Activated CD8-positive, alpha-beta memory T cell treated with anti-CD3 and anti-CD28 coated beads, Interleukin-2, amount 50 U/mL, for 48 hours (primary cell): ENCODE measurements at regions not wholly inside any gene's neighbourhood (a gene's known extent, or its start where the extent isn't known, plus 50 kb on each side); places are given as distances from the start of the nearest gene placed in this dataset.

ENCODE experiments used
- DNase-seq: peaks from one replicate; pipeline ENCODE4 v3.0.0-alpha.2; 2020

GRCh38 chr2:57862153-57862552 is 184.5 kb upstream of the VRK2 start:
- no peak for DNase-seq

DNA sequence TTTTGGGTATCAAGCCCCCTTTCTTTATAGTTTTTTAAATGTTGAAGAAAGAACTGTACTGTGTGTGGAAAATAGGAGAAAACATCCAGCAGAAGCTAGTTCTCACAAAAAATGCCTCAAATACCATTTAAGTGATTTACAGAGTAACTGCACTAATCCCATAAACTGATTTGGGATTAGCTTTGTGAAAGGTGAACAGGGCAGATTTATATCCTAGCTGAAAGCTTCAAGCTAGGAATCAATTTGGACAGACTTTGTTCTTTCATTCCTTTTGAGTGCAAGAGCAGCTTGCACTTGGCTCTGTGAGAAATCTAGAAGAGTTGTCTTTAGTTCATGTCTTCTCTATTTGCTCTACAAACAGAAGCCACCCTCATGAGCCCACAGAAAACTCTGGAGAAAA is 183.9 kb upstream of the VRK2 start:
- DNase-seq = no peak

DNA sequence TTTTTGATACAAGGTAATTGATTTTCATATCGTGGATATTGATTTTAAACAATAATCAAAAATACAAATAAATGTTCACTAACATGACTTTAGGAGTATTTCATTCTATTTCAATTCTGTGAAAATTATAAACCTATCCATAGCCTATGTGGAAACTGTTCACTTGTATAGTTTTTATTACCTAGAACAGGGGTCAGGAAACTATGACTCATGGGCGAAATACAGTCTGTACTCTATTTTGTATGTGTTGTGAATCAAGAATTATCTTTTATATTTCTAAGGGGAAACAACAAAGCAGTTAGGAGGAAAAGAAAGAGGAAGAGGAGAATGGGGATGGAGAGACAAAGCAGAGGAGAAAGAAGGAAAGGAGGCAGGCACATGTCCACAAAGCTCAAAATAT is 181.7 kb upstream of the VRK2 start:
- DNase-seq = no peak

- no peak for DNase-seq
Measured at GRCh38 chr2:57867730-57868129, 178.9 kb upstream of the VRK2 start.

DNA sequence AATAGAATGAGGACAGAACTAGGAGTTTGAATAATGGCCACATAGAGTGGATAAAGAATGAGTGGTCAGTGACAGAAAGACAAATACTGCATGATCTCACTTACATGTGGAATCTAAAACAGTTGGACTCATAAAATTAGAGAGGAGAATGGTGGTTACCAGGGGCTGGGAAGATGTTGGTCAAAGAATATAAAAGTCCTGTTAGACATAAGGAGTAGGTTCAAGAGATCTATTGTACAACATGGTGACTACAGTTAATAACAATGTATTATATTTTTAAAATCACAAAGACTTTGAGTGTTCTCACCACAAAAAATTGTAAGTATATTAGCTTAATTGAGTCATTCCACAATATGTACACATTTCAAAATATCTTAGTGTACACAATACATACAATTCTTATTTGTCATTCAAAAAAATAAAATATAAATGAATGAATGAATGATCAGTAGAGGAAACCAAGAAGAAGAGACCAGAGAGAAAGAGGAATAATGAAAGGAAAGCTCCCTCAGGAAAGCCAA is 177.9 kb upstream of the VRK2 start:
- no peak for DNase-seq

DNA sequence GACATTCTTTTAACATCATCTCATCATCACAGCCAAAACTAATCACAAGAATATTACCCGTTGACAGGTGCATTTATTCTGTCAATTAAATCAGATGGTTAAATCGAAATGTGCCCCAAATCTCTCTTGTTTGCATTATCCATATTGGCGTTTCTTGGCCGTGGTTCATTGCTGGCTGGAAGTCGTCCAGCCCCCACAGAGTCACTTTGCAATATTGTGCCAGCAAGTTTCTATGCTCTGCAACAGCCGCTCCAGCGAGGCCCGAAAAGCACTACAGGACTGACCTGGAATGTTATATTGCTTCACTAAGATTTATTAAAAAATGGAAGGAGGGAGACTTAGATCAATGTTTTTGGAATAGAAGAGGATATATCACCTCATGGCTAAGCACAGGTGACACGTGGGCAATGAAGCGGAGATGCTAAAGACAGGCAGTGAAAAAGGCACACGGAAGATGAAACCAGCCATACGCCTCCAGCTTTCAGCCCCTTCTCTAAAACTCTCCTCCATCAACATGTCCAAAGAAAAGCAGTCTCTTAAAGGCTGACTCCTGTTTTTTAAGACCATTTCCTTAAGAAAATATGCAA is 176.8 kb upstream of the VRK2 start:
- DNase-seq = no peak

GRCh38 chr2:57876313-57876712 is 170.3 kb upstream of the VRK2 start:
- no peak for DNase-seq

DNA sequence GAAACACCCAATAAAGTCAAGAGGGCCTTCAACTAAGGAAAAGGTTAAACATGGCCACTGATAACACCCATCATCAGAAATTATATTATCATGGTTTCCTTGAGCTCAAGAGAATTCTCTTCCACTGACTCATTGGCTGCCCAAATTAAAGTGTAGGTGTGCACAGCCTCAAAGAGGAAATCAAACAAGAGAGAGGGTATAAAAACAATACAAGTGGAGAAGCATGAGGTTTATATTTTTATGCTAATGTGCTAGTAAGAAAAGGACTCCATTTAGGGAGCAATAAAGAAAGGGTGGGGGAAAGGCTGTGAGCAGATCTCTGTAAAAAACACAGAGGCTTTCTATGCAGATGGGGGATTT is 168.8 kb upstream of the VRK2 start:
- DNase-seq = no peak

GRCh38 chr2:57878171-57878865 is 168.3 kb upstream of the VRK2 start:
- DNase-seq = no peak

DNA sequence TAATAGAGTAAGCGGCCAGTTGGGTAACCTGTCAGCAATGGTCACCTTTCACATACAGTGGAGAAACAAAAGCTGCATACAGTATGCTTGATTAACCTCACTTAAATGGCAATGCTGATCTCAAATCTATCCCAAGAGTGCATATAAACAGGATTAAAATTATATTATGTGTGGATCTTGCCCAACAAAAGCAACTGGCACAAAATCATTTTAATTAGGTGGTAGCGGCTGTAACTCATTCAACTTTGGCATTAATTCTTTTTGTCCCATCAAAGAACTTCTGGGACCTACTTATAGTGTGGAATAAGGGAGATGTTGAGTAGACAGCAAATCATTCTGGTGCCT is 167.8 kb upstream of the VRK2 start:
- no peak for DNase-seq

- DNase-seq = no peak
Measured at GRCh38 chr2:57880446-57880845, 166.2 kb upstream of the VRK2 start.

GRCh38 chr2:57880967-57881366 is 165.6 kb upstream of the VRK2 start:
- no peak for DNase-seq

DNA sequence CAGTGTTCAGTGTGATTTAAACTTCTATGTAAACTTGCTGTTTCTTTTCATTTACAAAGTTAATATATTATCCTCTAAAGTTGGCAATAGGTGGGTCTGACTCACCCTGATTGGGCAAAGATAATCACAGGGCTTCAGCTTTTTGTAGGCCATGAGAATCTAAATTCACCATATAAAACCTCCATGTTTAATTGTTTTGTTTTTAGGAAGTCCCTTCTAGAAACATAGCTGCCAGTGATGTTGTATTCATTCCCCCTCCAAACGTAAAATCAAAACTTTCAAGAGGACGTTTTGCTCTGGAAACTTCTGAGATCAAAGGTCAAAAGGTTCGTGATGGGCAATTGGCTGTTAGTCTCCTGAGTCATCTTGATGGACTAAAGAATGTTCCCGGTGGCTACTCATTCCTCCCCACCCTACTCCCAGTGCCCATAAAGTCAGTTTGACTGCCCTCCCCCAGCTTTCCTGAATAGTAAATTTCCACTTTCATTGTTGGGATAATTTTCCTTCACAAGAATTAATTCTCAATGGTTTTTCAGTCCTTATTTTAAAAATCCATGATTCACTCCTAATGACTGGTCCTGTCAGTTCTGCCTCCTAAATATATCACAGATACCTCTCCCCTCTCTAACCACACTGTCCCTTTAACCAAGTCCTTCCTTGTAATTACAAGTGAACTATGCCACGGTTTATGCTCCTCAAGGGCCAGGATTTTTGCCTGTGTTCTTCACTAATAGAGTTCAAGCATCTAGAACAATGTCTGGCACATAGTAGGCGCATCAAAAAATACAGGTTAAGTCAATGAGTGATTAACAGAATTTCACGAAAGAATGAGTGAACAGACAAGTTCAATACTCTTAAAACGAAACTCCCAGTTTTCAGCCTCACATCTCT is 164.4 kb upstream of the VRK2 start:
- DNase-seq = no peak

GRCh38 chr2:57882895-57883515 is 163.6 kb upstream of the VRK2 start:
- no peak for DNase-seq

DNA sequence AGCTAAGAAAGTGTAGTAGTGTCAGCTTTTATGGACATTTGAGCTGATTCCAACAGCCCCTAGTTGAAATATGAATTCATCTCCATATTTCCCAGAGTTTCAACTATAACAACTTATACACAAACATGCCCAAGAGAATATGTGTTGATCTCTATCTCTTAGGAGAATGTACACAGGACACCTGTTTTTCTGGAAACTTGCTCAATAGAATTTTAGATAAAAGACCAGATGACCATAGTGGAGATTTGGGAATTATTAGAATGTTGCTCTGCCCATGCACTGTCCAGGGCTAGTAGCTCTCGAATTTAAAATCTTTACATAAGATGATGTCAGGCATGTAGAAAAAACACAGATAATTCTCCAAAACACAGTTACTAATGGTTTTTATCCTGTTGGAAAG is 162.3 kb upstream of the VRK2 start:
- DNase-seq = no peak

DNA sequence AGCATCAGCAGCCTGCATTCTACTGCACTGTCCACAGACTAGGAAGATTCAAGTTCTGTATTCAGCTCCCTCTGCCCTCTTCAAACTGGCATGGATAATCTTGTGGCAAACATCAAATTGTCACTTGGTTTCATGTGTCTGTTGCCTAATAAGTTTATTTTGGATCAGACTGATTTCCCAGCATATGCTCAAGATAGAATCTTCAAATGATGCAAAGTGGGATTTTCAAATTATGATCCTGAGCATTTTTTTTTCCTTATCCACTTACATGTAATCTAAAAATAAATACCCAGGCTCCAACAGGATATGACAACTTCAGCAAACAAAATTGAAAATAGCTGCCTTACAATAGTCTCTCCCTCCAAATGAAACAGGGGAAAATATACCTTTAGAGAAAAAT is 160.9 kb upstream of the VRK2 start:
- no peak for DNase-seq

GRCh38 chr2:57886161-57886786 is 160.3 kb upstream of the VRK2 start:
- no peak for DNase-seq

- no peak for DNase-seq
Measured at GRCh38 chr2:57888463-57888862, 158.1 kb upstream of the VRK2 start.

- DNase-seq = no peak
Measured at GRCh38 chr2:57890464-57890863, 156.1 kb upstream of the VRK2 start.

DNA sequence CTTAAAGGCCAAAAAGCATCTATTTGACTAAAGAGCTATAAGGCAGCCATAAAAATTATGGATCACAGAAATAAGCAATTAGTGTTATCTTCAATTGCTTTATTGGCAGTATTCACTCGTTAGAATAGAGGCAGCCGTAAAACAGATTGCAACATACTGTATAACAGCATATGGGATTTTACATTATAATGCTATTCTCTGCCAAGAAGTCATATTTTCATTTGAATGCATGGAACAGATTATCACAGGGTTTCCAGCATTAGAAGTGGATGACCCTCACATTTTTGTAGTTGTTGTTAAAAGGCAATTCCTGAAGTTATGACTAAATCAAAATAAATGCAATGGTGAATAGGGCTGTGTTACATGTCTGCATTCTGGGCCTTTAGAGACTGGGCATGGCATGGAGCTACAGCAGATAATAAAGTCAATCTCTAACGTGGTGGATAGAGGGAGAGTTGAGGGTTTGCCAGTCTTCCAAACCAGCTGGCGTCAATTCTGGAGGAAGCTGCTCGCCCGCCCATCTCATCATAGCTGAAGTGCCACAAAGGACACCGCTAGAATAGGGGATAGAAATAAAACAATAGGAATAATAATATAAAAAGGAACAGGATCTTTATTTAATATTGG is 155.4 kb upstream of the VRK2 start:
- no peak for DNase-seq

DNA sequence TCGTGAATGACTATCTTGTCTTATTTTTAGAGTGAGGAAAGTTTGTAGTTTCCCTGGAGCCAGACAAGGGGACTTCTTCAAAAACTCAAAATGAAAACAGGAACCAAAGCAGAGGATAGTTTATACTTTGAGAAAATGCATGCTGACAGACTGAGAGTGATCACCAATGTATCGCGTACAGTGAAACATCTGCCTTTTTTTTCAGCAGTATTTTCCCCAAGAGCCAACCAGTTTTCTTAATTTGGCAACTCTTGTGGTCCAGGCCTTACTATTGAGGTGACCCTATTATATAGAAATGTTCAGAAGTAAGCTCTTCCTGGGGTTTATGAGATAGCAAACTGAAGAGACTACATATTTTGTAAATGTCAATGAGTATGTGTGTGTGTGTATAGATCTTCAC is 153.7 kb upstream of the VRK2 start:
- DNase-seq = no peak

- DNase-seq = no peak
Measured at GRCh38 chr2:57893347-57893746, 153.3 kb upstream of the VRK2 start.

DNA sequence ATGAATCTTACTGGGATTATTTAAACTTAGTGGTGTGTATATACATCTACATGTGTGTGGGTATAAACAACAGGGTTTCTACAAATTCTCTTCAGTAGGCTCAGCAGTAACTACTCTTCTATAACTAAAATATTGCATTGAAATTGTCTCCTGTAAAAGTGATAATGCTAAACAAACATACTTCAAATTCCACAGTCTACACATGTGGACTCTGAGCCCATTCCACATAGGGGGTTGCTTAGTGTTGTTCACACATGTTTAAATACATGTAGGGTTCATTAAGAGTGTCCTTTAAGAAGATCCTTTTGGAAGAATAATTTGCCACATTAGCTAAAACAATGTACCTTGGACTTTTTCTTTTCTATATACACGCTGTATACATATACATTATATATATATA is 152.8 kb upstream of the VRK2 start:
- DNase-seq = no peak
